ENCODE measurements at regions not wholly inside any gene's neighbourhood (a gene's known extent, or its start where the extent isn't known, plus 50 kb on each side); places are given as distances from the start of the nearest gene placed in this dataset.

DNA sequence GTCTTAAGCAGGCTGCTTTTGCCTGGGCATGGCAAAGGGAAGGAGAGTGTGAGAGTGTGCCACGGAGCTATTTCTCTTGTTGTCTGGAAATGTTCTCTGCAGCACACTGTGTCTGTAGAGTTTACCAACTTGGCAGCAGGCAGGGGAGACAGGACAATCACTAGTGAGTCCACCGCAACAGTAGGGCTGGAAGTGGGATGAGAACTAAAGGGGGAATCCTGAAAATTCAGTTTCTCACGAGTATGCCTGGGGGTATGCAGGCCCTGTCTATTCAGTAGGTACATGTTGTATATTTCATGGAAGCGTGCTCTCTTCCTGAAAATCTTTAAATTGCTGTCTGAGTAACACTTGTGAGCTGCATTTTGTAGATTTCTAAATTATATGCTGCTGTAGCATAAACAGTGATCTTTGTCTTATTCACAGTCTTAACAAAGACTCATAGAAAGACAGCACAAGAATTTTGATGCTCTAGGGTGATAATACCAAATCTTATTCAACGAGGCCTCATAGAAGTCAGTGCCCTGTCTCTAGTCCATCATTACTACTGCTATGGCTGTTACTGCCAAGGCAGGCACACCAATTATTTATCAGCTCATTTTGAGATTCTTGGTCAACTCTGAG is 200.4 kb upstream of the LEF1 start:
- DNase-seq (ENCODE audit: low read depth), result no peak
- no peak overlapping the region for H3K4me3 ChIP-seq (ENCODE audit: low read depth, low read length)
- TF ChIP-seq, protein P1, sequence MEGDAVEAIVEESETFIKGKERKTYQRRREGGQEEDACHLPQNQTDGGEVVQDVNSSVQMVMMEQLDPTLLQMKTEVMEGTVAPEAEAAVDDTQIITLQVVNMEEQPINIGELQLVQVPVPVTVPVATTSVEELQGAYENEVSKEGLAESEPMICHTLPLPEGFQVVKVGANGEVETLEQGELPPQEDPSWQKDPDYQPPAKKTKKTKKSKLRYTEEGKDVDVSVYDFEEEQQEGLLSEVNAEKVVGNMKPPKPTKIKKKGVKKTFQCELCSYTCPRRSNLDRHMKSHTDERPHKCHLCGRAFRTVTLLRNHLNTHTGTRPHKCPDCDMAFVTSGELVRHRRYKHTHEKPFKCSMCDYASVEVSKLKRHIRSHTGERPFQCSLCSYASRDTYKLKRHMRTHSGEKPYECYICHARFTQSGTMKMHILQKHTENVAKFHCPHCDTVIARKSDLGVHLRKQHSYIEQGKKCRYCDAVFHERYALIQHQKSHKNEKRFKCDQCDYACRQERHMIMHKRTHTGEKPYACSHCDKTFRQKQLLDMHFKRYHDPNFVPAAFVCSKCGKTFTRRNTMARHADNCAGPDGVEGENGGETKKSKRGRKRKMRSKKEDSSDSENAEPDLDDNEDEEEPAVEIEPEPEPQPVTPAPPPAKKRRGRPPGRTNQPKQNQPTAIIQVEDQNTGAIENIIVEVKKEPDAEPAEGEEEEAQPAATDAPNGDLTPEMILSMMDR (IDR thresholded peaks at IDR 0.05; ENCODE audit: insufficient read depth, low read depth, low read length, missing control alignments), result no peak

DNA sequence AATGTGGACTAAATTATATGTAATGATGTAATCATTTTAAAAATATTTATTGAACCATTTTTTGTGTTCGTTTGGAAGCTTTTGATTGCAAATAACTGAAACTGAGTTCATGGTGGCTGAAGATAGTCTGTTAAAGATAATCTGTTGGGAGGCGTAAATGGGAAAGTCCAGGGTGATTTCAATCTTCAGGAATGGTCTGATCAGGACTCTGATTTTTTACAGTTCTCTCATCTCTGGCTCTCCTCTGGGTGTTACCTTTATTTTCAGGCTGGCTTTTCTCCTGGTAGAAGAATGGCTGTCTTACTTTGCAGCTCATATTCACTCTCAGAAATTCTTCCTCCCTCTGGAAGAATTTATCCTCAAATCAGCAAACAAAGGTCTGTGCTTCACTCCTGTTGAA is 199.0 kb upstream of the LEF1 start:
- no peak overlapping the region for H3K4me3 ChIP-seq (ENCODE audit: low read depth, low read length)
- TF ChIP-seq, protein P1 (IDR thresholded peaks at IDR 0.05; ENCODE audit: insufficient read depth, low read depth, low read length, missing control alignments), result no peak
- DNase-seq (ENCODE audit: low read depth), result no peak

DNA sequence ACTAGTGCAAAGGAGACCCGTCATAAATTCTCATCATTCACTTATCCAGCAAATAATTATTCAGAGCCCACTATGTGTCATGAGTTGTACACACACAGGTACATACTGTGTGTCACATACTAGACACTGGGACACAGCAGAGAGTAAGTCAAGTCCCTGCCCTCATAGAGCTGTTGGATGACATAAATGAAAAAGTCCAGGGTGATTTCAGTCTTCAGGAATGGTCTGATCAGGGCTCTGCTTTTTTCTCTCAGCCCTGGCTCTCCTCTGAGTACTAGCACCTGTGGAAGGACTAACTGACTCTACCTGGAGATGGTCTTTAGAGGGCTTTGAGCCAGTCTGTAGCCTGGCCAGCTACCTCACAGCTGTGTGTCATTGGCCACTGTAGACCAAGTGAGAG is 198.0 kb upstream of the LEF1 start:
- TF ChIP-seq, protein P1 (IDR thresholded peaks at IDR 0.05; ENCODE audit: insufficient read depth, low read depth, low read length, missing control alignments), result no peak
- H3K4me3 ChIP-seq (ENCODE audit: low read depth, low read length), result no peak overlapping the region
- no peak for DNase-seq (ENCODE audit: low read depth)

DNA sequence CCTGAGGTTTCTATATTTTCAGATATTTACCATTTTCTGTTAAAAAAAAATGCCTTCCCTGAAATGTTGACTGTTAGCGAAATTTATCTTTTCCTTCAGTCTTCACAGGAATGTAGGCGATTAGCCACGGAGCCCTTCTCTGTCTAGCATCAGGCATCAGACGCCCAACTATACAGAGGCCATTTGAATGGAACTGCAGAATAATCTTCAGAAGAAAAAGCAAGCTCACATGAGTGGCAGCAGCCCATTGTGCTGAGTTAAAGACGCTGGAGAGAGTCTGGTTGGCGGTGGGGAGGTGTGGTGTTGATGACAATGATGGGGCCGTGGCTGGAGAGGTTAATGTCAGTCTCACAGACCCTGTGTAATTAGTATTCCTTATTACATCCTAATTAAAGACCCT is 196.8 kb upstream of the LEF1 start:
- no peak for DNase-seq (ENCODE audit: low read depth)
- no peak overlapping the region for H3K4me3 ChIP-seq (ENCODE audit: low read depth, low read length)
- TF ChIP-seq, protein P1 (IDR thresholded peaks at IDR 0.05; ENCODE audit: insufficient read depth, low read depth, low read length, missing control alignments), result no peak

DNA sequence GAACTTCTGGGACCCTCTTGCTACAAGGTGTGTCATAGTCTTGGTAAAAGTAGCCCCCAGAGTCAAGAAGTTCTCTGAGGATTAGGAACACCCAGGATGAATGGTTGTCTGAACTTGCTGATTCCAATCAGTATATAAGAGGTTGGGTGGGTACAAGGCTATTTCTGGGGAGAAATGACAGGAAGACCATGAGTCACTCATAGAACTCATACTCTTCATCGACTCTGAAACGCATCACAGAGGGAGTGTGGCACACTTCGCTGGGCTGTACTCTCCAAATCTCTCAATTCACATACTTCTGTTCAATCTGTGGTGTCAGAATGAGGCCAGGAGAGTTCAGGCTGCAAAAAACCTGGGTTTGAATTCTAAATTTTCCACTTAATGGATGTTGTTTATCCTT is 193.2 kb upstream of the LEF1 start:
- no peak overlapping the region for H3K4me3 ChIP-seq (ENCODE audit: low read depth, low read length)
- TF ChIP-seq, protein P1 (IDR thresholded peaks at IDR 0.05; ENCODE audit: insufficient read depth, low read depth, low read length, missing control alignments), result no peak
- no peak for DNase-seq (ENCODE audit: low read depth)

DNA sequence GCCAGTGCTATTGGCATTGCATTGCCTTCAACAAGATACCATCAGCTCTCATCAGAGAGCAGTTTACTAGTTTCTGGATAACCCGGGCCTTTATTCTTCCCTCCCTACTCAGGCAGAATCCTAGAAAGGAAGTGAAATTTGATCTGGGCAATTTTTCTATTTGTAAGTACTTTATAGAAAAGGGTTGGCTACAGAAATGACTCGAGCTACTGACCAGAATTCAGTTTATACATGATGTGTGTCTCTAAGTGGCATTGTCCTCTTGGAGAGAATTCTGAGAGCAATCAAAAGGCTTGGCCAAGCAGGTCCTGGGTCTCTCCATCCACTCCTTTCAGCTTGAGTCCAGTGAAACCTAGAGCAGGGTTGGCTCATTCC is 192.7 kb upstream of the LEF1 start:
- no peak overlapping the region for H3K4me3 ChIP-seq (ENCODE audit: low read depth, low read length)
- DNase-seq (ENCODE audit: low read depth), result peak; percentile 35
- TF ChIP-seq, protein P1 (IDR thresholded peaks at IDR 0.05; ENCODE audit: insufficient read depth, low read depth, low read length, missing control alignments), result no peak

DNA sequence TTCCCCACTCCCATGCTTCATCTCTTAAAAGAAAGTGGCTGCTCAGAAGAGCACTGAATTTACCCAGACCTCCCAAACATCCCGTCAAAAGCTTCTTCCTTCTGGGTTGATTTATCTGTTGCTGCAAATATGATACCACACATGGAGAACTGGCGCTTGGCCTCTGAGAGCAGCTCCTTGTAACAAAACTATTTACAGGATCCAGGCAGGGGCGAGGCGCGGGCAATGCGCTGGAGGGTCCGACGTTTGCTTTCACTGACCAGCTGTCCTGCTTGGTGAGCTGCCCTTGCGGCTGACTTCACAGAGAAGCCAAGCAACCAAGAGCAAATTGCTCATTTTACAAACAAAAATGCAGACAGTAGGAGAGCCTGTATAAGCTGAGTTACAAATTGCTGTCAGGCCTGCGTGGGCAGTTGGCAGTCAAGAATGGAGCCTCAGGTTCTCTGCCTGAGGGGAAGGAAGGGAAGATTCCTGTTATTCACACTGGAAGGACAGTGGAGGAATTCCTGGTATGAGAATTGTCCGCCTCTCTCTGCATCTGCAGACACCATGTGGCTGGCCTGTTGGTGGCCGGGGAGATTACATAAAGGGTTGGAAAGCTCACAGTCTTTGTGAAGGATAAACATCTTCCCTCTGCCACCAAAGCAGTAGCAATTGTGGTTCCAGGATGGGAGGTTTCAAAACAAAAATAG is 192.2 kb upstream of the LEF1 start:
- TF ChIP-seq, protein P1 (IDR thresholded peaks at IDR 0.05; ENCODE audit: insufficient read depth, low read depth, low read length, missing control alignments), result no peak
- no peak for DNase-seq (ENCODE audit: low read depth)
- H3K4me3 ChIP-seq (ENCODE audit: low read depth, low read length), result no peak overlapping the region

Measured in GM12865 (cell line).